Astrocyte of the cerebellum (primary cell): ENCODE measurements at regions not wholly inside any gene's neighbourhood (a gene's known extent, or its start where the extent isn't known, plus 50 kb on each side); places are given as distances from the start of the nearest gene placed in this dataset.

Experiments
- DNase-seq: peaks from one replicate; pipeline ENCODE4 v3.0.0-alpha.2; 2011; ENCODE audit warnings: low read depth
- H3K4me3 ChIP-seq: 2 replicates; pipeline ENCODE4 v1.5.1; 2011; ENCODE audit warnings: mild to moderate bottlenecking, low read depth, low read length, moderate library complexity
- in situ Hi-C: cut with HindIII; loops from 2 replicates; pipeline ENCODE4 v1.10.0; 2017; ENCODE audit warnings: low sequenced_read_pairs
- TF ChIP-seq, protein P1 (sequence below): IDR thresholded peaks from 2 replicates; pipeline ENCODE4 v1.5.1; 2012; ENCODE audit warnings: low read length, low read depth, moderate library complexity, mild to moderate bottlenecking; ENCODE audit errors: missing control alignments

DNA sequence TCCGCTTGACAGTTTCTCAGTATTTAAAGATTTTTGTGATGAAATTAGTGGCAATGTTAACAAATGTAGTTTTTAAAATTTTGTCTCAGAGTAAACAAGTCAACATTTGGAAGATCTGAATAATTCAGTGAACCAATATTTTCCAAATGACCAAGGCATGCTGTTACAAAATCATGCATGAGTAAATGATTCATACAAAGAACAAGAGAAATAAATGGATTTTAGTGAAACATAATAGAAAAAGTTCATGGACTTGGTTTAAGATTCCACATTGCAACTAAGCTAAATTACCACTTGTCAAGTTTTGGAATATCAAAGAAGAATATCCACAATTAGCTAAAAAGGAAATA is 125.7 kb upstream of the SNX19 start:
- TF ChIP-seq, protein P1, sequence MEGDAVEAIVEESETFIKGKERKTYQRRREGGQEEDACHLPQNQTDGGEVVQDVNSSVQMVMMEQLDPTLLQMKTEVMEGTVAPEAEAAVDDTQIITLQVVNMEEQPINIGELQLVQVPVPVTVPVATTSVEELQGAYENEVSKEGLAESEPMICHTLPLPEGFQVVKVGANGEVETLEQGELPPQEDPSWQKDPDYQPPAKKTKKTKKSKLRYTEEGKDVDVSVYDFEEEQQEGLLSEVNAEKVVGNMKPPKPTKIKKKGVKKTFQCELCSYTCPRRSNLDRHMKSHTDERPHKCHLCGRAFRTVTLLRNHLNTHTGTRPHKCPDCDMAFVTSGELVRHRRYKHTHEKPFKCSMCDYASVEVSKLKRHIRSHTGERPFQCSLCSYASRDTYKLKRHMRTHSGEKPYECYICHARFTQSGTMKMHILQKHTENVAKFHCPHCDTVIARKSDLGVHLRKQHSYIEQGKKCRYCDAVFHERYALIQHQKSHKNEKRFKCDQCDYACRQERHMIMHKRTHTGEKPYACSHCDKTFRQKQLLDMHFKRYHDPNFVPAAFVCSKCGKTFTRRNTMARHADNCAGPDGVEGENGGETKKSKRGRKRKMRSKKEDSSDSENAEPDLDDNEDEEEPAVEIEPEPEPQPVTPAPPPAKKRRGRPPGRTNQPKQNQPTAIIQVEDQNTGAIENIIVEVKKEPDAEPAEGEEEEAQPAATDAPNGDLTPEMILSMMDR, result no peak
- DNase-seq, result no peak
- in situ Hi-C loops, result no loop called here

DNA sequence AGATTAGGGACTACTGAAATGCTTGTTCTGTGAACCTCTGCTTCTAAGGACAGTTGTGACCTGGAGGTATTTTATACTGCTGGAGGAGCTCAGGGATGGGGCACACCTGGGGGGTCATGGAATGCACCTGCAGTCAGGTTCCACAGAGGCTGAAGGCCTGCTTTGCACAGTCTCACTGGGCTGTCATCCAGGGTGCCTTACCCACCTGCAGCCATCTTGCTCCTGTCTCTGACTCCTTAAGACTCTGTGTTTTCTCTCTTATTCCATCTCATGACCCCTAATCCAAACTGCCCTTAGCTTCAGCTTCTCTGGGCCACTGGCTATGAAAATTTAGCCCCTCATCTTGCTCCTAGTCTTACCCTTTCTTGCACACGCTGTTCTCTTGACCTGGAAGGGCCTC is 127.0 kb upstream of the SNX19 start:
- TF ChIP-seq, protein P1, result no peak
- in situ Hi-C loops, result no loop called here
- no peak overlapping the region for H3K4me3 ChIP-seq
- DNase-seq, result no peak

More for the DNA sequence above, 125.7 kb upstream of the SNX19 start:
- H3K4me3 ChIP-seq, result no peak overlapping the region

DNA sequence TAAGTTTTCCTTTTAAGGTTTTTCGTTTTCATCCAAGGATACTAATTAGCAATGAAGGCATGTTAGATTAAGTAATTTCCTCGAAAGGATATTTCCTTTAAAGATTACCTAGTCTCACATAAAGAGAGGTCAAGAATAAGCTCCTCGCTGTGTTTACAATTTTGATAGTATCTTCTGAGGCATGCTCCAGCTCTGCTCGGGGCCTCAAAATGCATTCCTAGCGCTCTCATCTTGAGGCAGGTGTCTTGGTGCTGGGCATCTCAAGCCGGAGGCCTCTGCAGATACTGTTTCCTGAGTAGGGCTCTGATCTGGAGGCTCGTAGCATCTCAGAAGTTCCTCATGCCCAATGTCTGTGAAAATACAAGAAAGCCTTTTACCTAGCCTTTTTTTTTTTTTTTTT is 128.6 kb upstream of the SNX19 start:
- in situ Hi-C loops, result no loop called here
- DNase-seq, result no peak
- H3K4me3 ChIP-seq, result no peak overlapping the region
- TF ChIP-seq, protein P1, result no peak

DNA sequence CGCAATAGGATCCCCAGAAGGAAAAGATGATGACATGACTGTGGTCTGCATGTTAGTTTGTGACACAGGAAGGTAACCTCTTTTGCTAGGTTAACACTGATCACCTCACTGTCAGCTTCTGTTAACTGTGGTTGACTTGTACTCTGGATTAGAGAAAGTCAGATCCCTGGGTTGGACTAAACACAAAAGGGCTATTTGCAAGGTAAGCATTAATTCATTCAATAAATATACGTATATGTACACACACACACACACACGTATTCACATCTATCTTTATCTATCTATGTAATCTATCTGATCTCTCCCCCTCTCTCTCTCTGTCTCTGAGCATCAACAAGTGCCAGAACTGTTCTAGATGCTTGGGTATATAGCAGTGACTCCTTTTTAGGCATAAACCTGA is 136.1 kb upstream of the SNX19 start:
- DNase-seq, result no peak
- H3K4me3 ChIP-seq, result no peak overlapping the region
- TF ChIP-seq, protein P1, result no peak
- in situ Hi-C loops, result loop anchor here (25.0 kb wide), 1 partner anchor 610 kb away; no protein-coding TSS in a partner anchor

DNA sequence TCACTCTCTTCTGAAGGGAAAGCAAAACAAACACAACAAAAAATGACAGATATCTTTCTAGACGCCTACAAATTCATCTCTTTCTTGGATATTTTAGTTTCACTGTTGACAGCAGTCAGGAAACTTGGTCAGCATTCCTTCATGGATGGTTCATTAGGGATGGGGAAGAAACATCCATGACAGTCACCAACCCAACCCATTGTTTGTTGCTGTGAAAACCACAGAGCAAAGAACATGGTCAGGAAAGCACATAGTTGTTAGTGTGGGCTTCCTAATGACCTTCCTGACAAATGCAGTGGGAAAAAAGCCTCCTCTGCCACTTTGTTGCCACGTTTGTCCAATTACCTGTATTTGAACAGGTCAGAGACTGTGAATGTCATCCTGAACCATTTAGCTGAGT is 139.8 kb upstream of the SNX19 start:
- H3K4me3 ChIP-seq, result no peak overlapping the region
- TF ChIP-seq, protein P1, result no peak
- in situ Hi-C loops, result loop anchor here (25.0 kb wide), 1 partner anchor 606 kb away; no protein-coding TSS in a partner anchor
- no peak for DNase-seq

DNA sequence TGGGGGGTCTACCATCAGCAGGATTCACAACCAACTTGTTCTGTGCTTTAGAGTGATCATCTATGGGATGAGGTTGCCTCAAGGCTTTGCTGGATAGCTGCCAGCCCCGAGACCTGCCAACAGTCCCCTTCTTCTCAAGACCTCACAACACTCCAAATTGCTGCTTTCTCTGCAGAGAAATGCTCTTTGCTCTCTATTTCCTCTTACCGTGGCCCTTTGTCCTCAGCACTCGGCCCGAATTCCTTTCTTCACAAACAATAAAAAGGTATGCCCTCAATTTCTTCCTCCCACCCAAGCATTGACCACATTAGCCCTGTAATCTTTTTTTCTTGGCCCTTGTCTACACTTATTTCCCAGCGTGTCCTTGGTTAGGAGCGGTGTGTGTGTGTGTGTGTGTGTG is 147.4 kb upstream of the SNX19 start:
- DNase-seq, result no peak
- in situ Hi-C loops, result loop anchor here (25.0 kb wide), 1 partner anchor 599 kb away; no protein-coding TSS in a partner anchor
- TF ChIP-seq, protein P1, result no peak
- no peak overlapping the region for H3K4me3 ChIP-seq
